Muscle layer of duodenum (tissue), 2 donors: ENCODE measurements at regions not wholly inside any gene's neighbourhood (a gene's known extent, or its start where the extent isn't known, plus 50 kb on each side); places are given as distances from the start of the nearest gene placed in this dataset.

ENCODE experiments used
- H3K27ac ChIP-seq: one replicate; pipeline ENCODE4 v1.7.0; 2013; ENCODE audit warnings: mild to moderate bottlenecking, low read length
- H3K27me3 ChIP-seq: one replicate; pipeline ENCODE4 v1.7.0; 2013; ENCODE audit warnings: low read depth, mild to moderate bottlenecking, control low read depth, low read length
- H3K36me3 ChIP-seq, 2 donors: one replicate each; pipeline ENCODE4 v1.7.0; 2013; ENCODE audit warnings: low read length in 2 of 2, control low read depth in 1 of 2, mild to moderate bottlenecking in 1 of 2; ENCODE audit not compliant: insufficient read depth in 2 of 2, control insufficient read depth in 1 of 2
- H3K4me1 ChIP-seq, 2 donors: one replicate each; pipeline ENCODE4 v1.7.0; 2013; ENCODE audit warnings: low read length in 2 of 2, mild to moderate bottlenecking in 2 of 2, control low read depth in 1 of 2, moderate library complexity in 1 of 2; ENCODE audit not compliant: insufficient read depth in 2 of 2, control insufficient read depth in 1 of 2
- H3K4me3 ChIP-seq, 2 donors: one replicate each; pipeline ENCODE4 v1.7.0; 2013; ENCODE audit warnings: low read length in 2 of 2, low read depth in 1 of 2, mild to moderate bottlenecking in 1 of 2
- H3K9me3 ChIP-seq, 2 donors: one replicate each; pipeline ENCODE4 v1.7.0; 2013; ENCODE audit warnings: low read length in 2 of 2, control low read depth in 1 of 2, mild to moderate bottlenecking in 1 of 2; ENCODE audit not compliant: control insufficient read depth in 1 of 2
- donor health status: healthy.

DNA sequence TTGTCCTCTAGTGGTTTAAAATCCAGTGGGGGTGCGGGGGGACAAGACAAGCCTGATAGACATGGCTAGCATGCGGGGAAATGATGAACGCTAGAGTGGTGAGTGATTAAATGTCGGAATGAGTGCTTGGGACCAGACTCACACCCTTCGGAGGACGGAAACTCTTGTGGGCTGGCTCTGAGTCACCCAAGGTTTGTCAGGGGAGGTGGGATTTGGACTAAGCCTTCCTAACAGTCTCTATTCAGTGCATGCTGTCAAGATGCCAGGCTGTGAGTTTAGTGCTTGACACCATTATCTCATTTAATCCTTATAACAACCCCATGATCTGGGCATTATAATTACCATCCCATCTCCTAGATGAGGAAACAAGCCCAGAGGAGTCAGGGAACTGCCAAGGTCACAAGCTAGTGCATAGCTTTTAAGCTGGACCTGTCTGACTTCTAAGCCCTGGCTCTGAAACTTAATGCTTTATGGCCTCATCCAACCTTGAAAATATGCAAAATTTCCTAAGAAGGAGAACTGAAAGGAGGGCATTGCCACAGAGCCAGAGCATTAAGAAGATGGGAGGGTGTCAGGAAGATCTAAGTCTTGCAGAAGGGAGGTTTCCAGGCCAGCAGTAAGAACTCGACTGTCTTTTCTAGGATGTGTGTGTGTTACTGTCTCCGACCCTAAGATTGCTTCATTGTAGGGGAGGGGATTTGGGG lies 168.7 kb upstream of the LRFN2 start:
- Histone ChIP-seq H3K27me3 (peaks cover 6% of the 10 kb centered on the region), H3K4me3 (no peak overlapping the region), H3K4me1 (peaks cover 0 to 15% of the 10 kb centered on the region in 2 donors), H3K27ac (no peak overlapping the region), H3K36me3 (no peaks in the 10 kb centered on the region), H3K9me3 (no peaks in the 10 kb centered on the region)

DNA sequence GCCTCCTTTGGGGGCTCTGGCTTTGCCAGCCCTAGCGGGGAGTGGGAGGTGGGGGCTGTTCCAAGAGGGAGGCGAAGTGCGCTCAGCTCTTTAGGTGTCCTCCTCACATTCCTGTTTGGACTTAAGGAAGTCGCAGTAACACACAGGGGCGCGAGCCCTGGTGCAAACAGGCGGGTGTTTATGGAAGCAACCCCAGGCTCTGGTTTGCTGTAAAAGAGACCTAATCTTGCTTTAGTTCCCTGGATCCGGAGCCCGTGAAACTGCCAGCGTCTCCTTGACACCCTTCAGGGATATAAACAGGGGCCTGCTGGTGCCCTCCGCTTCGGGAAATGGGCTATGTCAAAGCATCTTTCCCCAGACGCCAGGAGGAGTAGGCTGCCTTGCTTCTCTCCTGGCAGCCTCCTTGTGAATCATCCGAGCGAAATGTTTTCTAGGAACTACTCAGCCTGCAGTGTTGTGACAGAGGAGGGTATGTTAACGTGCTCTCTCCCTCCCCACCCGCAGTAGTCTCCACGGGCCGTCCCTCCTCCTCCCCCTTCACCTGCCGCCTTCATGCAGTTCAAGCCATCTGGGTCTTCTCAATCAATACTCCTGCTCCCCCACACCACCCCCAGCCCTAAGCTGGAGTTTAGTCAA lies 168.0 kb upstream of the LRFN2 start:
- H3K4me1 ChIP-seq: peaks cover 0 to 15% of the 10 kb centered on the region in 2 donors
- H3K4me3 ChIP-seq: no peak overlapping the region
- H3K36me3 ChIP-seq: no peaks in the 10 kb centered on the region
- H3K9me3 ChIP-seq: no peaks in the 10 kb centered on the region
- no peak overlapping the region for H3K27ac ChIP-seq
- peaks cover 6% of the 10 kb centered on the region for H3K27me3 ChIP-seq

GRCh38 chr6:40754461-40755045 lies 167.4 kb upstream of the LRFN2 start:
- Histone ChIP-seq H3K27me3 (peaks cover 6% of the 10 kb centered on the region), H3K4me3 (no peak overlapping the region), H3K4me1 (peaks cover 0 to 15% of the 10 kb centered on the region in 2 donors), H3K27ac (no peak overlapping the region), H3K36me3 (no peaks in the 10 kb centered on the region), H3K9me3 (no peaks in the 10 kb centered on the region)

DNA sequence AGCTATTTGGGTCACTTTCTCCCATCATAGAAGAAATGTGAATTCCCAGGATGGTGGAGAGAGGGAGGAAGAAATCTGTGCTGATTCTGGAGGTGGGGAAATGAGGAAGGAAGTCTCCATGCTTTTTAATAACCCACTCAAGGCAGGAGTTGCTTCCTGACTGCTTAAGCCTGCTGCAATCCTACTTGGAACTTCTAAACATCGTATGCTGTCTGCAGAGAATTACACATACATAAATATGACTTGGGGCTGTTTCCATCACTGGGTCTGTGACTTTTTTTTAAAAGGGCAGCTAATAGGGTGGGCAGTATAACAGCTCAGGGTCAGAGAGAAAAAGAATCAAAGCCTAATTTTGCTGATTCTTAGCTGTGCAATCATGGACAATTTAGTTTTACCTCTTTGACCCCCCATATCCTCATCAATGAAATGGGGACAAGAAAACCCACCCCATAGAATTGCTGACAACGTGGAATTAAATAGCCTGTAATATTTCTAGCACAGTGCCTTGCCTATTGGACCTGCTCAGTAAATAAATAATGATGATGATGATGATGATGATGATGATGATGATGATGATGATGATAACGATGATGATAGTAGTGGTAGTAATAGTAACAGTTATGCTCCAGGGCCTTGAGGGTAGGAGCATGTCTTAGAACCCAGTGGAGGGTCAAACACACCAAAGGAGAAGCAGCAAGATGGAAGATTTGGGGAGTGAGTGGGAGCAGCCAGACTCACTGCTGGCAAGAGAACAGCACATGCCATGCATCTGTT lies 166.7 kb upstream of the LRFN2 start:
- Histone ChIP-seq H3K27me3 (peaks cover 6% of the 10 kb centered on the region), H3K27ac (no peak overlapping the region), H3K9me3 (no peaks in the 10 kb centered on the region), H3K4me3 (no peak overlapping the region), H3K4me1 (peaks cover 0 to 10% of the 10 kb centered on the region in 2 donors), H3K36me3 (no peaks in the 10 kb centered on the region)

DNA sequence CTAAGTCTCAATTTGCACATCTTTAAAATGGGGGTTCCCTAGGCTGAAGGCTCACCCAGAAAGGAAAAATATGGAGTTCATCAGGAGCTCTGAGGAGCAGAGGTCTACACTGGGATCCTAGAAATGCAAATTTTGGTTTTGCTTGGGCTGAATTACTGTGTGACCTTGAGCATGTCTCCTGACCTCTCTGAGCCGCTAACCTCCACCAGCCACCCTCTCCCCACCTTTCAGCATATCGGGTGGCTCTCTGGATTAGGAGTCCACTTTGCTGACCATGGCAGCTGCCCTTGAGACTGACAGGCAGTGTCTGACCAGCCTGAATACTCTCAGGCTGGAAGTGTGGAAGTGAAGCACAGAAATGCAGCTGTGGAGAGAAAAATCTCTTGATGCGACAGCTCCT lies 165.9 kb upstream of the LRFN2 start:
- Histone ChIP-seq H3K9me3 (no peaks in the 10 kb centered on the region), H3K27me3 (peaks cover 6% of the 10 kb centered on the region), H3K4me1 (peaks cover 0 to 9% of the 10 kb centered on the region in 2 donors), H3K4me3 (no peak overlapping the region), H3K36me3 (no peaks in the 10 kb centered on the region), H3K27ac (no peak overlapping the region)

DNA sequence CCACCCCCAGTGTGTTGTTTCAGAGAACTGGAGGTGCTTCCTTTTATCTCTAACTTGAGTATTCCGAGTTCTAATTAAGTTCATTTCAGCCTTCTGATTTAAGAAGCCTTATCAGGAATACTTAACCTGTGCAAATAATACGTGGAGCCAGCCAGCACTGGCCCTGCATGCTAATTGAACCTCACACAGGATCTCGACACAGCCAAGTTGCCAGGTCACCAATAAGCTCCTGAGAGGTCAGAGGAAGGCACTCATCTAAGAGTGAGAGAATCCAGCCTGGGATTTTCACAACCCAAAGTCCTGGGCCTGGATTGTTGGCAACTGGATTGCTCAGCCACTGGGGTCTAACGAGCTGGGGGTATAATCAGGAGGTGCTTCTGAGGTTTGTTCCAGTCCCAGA lies 157.7 kb upstream of the LRFN2 start:
- Histone ChIP-seq H3K4me3 (no peak overlapping the region), H3K9me3 (no peaks in the 10 kb centered on the region), H3K27ac (no peak overlapping the region), H3K4me1 (no peaks in the 10 kb centered on the region), H3K36me3 (no peaks in the 10 kb centered on the region), H3K27me3 (no peaks in the 10 kb centered on the region)

GRCh38 chr6:40743690-40744446 lies 156.7 kb upstream of the LRFN2 start:
- H3K27me3 ChIP-seq: no peaks in the 10 kb centered on the region
- no peaks in the 10 kb centered on the region for H3K4me1 ChIP-seq
- no peaks in the 10 kb centered on the region for H3K9me3 ChIP-seq
- no peak overlapping the region for H3K27ac ChIP-seq
- H3K4me3 ChIP-seq: no peak overlapping the region
- no peaks in the 10 kb centered on the region for H3K36me3 ChIP-seq

DNA sequence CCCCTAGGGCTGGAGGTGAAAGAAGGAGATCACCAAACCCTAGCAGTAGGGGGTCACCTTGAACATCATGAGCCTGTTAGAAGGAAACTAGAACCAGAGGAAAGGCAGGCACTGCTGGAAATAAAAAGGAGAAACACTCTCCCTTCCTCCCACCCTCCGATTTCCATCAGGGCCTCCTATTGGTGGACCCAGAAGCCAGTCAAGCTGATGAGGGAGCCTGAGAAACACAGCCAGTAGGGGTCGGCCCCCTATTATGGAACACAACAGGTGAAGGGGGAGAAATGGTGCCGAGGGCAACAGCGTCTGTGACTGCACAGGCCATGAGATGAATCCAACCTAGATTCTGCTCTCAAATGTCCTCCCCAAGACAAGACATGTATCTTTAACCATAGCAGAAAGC lies 156.1 kb upstream of the LRFN2 start:
- Histone ChIP-seq H3K9me3 (no peaks in the 10 kb centered on the region), H3K36me3 (no peaks in the 10 kb centered on the region), H3K4me3 (no peak overlapping the region), H3K4me1 (no peaks in the 10 kb centered on the region), H3K27ac (no peak overlapping the region), H3K27me3 (no peaks in the 10 kb centered on the region)

- Histone ChIP-seq H3K4me3 (no peak overlapping the region), H3K27ac (no peak overlapping the region), H3K27me3 (no peaks in the 10 kb centered on the region), H3K9me3 (no peaks in the 10 kb centered on the region), H3K4me1 (no peaks in the 10 kb centered on the region), H3K36me3 (no peaks in the 10 kb centered on the region)
These were observed 153.4 kb upstream of the LRFN2 start for GRCh38 chr6:40740518-40740917.

DNA sequence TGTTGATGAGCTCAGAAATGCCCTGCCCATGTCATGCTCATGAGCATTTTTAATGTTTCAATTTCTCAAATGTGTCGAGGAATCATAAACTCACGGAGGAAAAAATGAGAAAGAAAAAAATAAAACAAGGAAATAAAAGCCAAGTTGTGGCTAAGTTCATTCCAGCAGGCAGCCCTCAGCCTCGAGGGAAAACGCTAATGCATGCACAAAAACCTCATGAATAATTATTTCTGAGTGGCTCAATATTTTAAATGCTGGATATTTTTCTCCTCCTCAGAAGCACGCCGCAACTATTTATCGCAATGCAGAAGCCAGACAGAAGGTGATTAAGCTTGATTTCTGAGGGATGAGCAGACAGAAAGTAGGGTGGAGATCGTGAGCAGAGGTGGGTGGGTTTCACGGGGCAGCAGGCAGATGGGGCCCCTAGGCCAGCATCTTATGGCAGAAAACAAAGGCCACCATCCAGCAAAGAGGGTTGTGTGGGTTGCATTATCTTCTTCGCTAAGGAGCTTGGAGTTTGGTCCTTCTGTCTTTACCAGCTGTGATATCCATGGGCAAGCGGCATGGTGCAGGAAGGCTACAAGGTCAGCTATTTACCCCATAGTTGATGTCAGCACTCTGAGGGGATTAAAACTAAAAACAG lies 151.5 kb upstream of the LRFN2 start:
- no peak overlapping the region for H3K4me3 ChIP-seq
- no peaks in the 10 kb centered on the region for H3K9me3 ChIP-seq
- no peaks in the 10 kb centered on the region for H3K4me1 ChIP-seq
- no peak overlapping the region for H3K27ac ChIP-seq
- H3K27me3 ChIP-seq: no peaks in the 10 kb centered on the region
- no peaks in the 10 kb centered on the region for H3K36me3 ChIP-seq
